Panc1 (cell line): ENCODE measurements at regions not wholly inside any gene's neighbourhood (a gene's known extent, or its start where the extent isn't known, plus 50 kb on each side); places are given as distances from the start of the nearest gene placed in this dataset.
"Not testable (repeated sequence)": the region's sequence is repeated elsewhere in the genome, so short reads cannot be mapped to it uniquely, and the experiment has no call there.

ENCODE experiments used
- POLR2AphosphoS5 ChIP-seq: IDR thresholded peaks from 2 replicates; pipeline ENCODE4 v1.6.1; 2012; ENCODE audit warnings: mild to moderate bottlenecking, low read depth, low read length, moderate library complexity
- SIN3A ChIP-seq: IDR thresholded peaks from 2 replicates; pipeline ENCODE4 v1.6.1; 2012; ENCODE audit warnings: low read depth, mild to moderate bottlenecking, low read length, moderate library complexity, borderline replicate concordance; ENCODE audit not compliant: insufficient read depth
- TF ChIP-seq, protein P1 (sequence below): fragments of 450-650 bp; IDR thresholded peaks from 2 replicates; pipeline ENCODE4 v1.5.1; 2017; ENCODE audit warnings: mild to moderate bottlenecking
- TF ChIP-seq, protein P2 (sequence below), 2 experiments: IDR thresholded peaks; 2 replicates each; pipeline ENCODE4 v1.6.1; 2011 to 2012; ENCODE audit warnings: low read depth in 2 of 2, control low read depth in 1 of 2, low read length in 1 of 2, mild to moderate bottlenecking in 1 of 2, moderate library complexity in 1 of 2; ENCODE audit not compliant: insufficient read depth in 1 of 2

DNA sequence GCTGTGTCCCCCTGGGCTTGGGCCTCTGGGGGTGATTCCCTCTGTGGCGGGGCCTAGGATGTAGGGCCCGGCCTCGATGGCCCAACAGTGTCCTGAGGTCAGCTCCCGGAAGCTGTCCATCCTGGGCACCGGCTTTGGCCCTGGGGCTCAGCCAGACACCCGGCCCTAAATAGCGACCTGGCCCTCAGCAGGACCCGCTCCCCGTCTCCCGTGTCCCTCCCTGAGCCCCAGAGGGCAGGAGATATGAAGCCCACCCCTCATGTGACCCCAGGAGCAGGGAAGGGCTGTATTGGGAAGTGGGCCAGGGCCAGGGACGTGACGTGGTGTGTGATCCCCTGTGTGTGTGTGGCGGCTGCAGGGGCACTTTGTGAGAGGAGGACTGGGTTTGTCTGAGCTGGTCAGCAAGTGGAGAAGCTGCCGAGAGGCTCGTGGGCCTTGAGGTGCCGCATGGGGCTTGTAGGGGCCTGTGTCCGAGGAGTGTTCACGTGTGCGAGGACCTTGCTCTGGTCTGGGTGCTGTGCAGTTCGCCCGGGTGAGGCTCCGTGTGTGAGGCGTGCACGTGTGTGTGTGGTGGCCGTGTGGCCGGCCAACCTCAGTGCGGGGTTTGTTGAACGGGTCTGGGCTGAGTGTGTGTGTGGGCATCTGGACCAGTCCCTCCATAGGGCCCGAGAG lies 140.7 kb downstream of the TMEM121 start:
- TF ChIP-seq, protein P1, sequence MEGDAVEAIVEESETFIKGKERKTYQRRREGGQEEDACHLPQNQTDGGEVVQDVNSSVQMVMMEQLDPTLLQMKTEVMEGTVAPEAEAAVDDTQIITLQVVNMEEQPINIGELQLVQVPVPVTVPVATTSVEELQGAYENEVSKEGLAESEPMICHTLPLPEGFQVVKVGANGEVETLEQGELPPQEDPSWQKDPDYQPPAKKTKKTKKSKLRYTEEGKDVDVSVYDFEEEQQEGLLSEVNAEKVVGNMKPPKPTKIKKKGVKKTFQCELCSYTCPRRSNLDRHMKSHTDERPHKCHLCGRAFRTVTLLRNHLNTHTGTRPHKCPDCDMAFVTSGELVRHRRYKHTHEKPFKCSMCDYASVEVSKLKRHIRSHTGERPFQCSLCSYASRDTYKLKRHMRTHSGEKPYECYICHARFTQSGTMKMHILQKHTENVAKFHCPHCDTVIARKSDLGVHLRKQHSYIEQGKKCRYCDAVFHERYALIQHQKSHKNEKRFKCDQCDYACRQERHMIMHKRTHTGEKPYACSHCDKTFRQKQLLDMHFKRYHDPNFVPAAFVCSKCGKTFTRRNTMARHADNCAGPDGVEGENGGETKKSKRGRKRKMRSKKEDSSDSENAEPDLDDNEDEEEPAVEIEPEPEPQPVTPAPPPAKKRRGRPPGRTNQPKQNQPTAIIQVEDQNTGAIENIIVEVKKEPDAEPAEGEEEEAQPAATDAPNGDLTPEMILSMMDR = not testable (repeated sequence)
- TF ChIP-seq, protein P2, sequence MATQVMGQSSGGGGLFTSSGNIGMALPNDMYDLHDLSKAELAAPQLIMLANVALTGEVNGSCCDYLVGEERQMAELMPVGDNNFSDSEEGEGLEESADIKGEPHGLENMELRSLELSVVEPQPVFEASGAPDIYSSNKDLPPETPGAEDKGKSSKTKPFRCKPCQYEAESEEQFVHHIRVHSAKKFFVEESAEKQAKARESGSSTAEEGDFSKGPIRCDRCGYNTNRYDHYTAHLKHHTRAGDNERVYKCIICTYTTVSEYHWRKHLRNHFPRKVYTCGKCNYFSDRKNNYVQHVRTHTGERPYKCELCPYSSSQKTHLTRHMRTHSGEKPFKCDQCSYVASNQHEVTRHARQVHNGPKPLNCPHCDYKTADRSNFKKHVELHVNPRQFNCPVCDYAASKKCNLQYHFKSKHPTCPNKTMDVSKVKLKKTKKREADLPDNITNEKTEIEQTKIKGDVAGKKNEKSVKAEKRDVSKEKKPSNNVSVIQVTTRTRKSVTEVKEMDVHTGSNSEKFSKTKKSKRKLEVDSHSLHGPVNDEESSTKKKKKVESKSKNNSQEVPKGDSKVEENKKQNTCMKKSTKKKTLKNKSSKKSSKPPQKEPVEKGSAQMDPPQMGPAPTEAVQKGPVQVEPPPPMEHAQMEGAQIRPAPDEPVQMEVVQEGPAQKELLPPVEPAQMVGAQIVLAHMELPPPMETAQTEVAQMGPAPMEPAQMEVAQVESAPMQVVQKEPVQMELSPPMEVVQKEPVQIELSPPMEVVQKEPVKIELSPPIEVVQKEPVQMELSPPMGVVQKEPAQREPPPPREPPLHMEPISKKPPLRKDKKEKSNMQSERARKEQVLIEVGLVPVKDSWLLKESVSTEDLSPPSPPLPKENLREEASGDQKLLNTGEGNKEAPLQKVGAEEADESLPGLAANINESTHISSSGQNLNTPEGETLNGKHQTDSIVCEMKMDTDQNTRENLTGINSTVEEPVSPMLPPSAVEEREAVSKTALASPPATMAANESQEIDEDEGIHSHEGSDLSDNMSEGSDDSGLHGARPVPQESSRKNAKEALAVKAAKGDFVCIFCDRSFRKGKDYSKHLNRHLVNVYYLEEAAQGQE (IDR thresholded peaks at IDR 0.05; ENCODE audit: insufficient read depth in 1 of 2, low read depth in 2 of 2, low read length in 1 of 2) = not testable (repeated sequence)
- TF ChIP-seq POLR2AphosphoS5, SIN3A: not testable (repeated sequence)
